ENCODE measurements at regions not wholly inside any gene's neighbourhood (a gene's known extent, or its start where the extent isn't known, plus 50 kb on each side); places are given as distances from the start of the nearest gene placed in this dataset.

DNA sequence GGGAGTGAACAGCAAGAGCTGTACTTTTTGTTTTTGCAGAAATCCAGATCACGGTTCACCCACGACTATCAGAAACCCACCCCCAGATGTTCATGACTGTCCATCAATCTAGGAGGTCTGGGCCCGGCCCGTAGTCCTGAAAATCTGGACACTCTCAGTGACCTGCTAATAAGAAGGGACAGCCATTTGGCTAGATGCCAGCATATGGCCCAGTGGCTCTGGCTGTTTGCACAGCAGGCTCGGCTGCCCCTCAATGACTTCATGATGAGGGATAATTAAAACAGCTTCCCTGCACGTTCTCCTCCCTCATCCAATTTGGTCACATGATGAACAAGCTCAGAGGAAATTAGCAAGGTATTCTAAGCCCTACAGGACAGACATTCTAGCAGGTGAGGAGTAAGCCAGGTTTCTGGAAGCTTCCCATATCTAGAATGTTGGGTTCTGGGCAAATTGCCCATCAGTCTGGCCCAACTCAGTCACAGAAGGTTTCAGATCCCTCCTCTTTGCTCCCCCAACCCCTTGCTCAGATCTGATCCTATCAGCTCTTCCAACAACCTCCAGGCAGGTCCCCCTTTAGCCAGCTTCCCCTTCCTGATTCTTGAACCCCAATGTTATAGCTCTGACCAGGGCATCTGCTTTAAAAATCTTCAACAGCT, 397.3 kb downstream of the SHANK2 start:
- no peak for TF ChIP-seq POLR2A (IDR thresholded peaks at IDR 0.05)
- TF ChIP-seq, protein P1, sequence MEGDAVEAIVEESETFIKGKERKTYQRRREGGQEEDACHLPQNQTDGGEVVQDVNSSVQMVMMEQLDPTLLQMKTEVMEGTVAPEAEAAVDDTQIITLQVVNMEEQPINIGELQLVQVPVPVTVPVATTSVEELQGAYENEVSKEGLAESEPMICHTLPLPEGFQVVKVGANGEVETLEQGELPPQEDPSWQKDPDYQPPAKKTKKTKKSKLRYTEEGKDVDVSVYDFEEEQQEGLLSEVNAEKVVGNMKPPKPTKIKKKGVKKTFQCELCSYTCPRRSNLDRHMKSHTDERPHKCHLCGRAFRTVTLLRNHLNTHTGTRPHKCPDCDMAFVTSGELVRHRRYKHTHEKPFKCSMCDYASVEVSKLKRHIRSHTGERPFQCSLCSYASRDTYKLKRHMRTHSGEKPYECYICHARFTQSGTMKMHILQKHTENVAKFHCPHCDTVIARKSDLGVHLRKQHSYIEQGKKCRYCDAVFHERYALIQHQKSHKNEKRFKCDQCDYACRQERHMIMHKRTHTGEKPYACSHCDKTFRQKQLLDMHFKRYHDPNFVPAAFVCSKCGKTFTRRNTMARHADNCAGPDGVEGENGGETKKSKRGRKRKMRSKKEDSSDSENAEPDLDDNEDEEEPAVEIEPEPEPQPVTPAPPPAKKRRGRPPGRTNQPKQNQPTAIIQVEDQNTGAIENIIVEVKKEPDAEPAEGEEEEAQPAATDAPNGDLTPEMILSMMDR (IDR thresholded peaks at IDR 0.05) = no peak
